Esophagus squamous epithelium (tissue), 5 donors: ENCODE measurements at regions not wholly inside any gene's neighbourhood (a gene's known extent, or its start where the extent isn't known, plus 50 kb on each side); places are given as distances from the start of the nearest gene placed in this dataset.

ENCODE experiments used
- DNase-seq: peaks from one replicate; lab custom pipeline; 2025; lab: John Stamatoyannopoulos, UW
- H3K27ac ChIP-seq, 4 donors: fragments of 200-600 bp; sonication (generic); one replicate each; pipeline ENCODE4 v1.5.1; 2016 to 2019; ENCODE audit warnings: mild to moderate bottlenecking in 1 of 4
- H3K27me3 ChIP-seq, 4 donors: fragments of 200-600 bp; sonication (generic); 1 replicate in 3 of 4; 2 replicates in 1 of 4; pipeline versions ENCODE4 v1.5.1 to v1.6.0; 2017 to 2021; ENCODE audit warnings: antibody characterized with exemption in 1 of 4
- H3K36me3 ChIP-seq, 3 donors: fragments of 200-600 bp; sonication (generic); one replicate each; pipeline ENCODE4 v1.5.1; 2016 to 2019
- H3K4me1 ChIP-seq, 3 donors: fragments of 200-600 bp; sonication (generic); one replicate each; pipeline ENCODE4 v1.5.1; 2017 to 2019
- H3K4me3 ChIP-seq, 4 donors: fragments of 200-600 bp; sonication (generic); 1 replicate in 3 of 4; 2 replicates in 1 of 4; pipeline ENCODE4 v1.5.1; 2016 to 2019; ENCODE audit warnings: mild to moderate bottlenecking in 2 of 4, moderate library complexity in 1 of 4
- H3K9me3 ChIP-seq, 3 donors: fragments of 200-600 bp; sonication (generic); one replicate each; pipeline ENCODE4 v1.5.1; 2016 to 2019
- POLR2A ChIP-seq, 4 donors: fragments of 450-650 bp; IDR thresholded peaks; one replicate each; pipeline ENCODE4 v1.6.1; 2017; ENCODE audit warnings: antibody characterized with exemption in 4 of 4, mild to moderate bottlenecking in 4 of 4, moderate library complexity in 3 of 4
- WGBS, 2 donors: methylation state at CpG; one replicate each; pipeline ENCODE4 v1.1.5; 2018; 5-methylcytosine and 5-hydroxymethylcytosine counted together
- intact Hi-C: fragments of 100-400 bp; cut with DNase I; formaldehyde crosslinking; loops from one replicate; pipeline ENCODE4 v1.15.0; 2022
- TF ChIP-seq, protein P1 (sequence below), 6 experiments: fragments of 450-650 bp in 4 of 6; fragments of 200-600 bp in 2 of 6; sonication (generic) in 2 of 6; IDR thresholded peaks; one replicate each; pipeline ENCODE4 v1.5.1; 2016 to 2019; ENCODE audit warnings: antibody characterized with exemption in 6 of 6, mild to moderate bottlenecking in 4 of 6, moderate library complexity in 4 of 6
- donor health status: DM: yes; HTN: yes; CAD: no.

DNA sequence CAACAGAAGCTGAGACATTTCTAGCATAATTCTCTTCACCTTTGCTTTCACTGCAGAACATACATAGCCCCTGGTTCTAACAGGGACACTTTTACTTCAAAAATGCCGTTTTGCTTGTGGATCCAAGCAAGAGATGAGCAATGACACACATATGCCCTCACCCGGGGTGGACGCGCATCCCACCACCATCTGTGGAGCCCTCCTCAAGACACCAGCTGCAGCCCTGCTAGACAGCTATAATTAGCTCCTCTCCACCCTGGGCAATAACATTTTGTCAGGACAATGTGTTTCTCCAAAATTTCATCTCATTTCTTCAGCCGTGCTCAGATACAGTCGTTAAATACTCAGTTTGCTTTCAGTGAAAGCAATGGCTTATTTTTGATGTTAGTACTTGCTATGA is 368.7 kb upstream of the RAB6C start:
- intact Hi-C loops: no loop called here
- Histone ChIP-seq H3K36me3 (no peaks in the 10 kb centered on the region), H3K4me3 (no peak overlapping the region), H3K4me1 (no peaks in the 10 kb centered on the region), H3K27ac (no peak overlapping the region), H3K9me3 (no peaks in the 10 kb centered on the region), H3K27me3 (no peaks in the 10 kb centered on the region)
- DNase-seq: no peak
- no peak for TF ChIP-seq POLR2A (IDR thresholded peaks at IDR 0.05)
- TF ChIP-seq, protein P1, sequence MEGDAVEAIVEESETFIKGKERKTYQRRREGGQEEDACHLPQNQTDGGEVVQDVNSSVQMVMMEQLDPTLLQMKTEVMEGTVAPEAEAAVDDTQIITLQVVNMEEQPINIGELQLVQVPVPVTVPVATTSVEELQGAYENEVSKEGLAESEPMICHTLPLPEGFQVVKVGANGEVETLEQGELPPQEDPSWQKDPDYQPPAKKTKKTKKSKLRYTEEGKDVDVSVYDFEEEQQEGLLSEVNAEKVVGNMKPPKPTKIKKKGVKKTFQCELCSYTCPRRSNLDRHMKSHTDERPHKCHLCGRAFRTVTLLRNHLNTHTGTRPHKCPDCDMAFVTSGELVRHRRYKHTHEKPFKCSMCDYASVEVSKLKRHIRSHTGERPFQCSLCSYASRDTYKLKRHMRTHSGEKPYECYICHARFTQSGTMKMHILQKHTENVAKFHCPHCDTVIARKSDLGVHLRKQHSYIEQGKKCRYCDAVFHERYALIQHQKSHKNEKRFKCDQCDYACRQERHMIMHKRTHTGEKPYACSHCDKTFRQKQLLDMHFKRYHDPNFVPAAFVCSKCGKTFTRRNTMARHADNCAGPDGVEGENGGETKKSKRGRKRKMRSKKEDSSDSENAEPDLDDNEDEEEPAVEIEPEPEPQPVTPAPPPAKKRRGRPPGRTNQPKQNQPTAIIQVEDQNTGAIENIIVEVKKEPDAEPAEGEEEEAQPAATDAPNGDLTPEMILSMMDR (IDR thresholded peaks at IDR 0.05): no peak
- WGBS, 2 donors: 78 to 92% methylated on average over 6 of the region's 6 CpGs

- intact Hi-C loops: no loop called here
- Histone ChIP-seq H3K27ac (no peak overlapping the region), H3K9me3 (no peaks in the 10 kb centered on the region), H3K4me1 (no peaks in the 10 kb centered on the region), H3K36me3 (no peaks in the 10 kb centered on the region), H3K4me3 (no peak overlapping the region), H3K27me3 (peaks cover 0 to 4% (median 0%) of the 10 kb centered on the region in 4 donors)
- 84 to 92% methylated on average over 6 of the region's 6 CpGs for WGBS, 2 donors
- TF ChIP-seq POLR2A (IDR thresholded peaks at IDR 0.05): no peak
- TF ChIP-seq, protein P1 (IDR thresholded peaks at IDR 0.05): no peak
- DNase-seq: no peak
These were observed 368.0 kb upstream of the RAB6C start for GRCh38 chr2:129611471-129611870.

- Histone ChIP-seq H3K9me3 (no peaks in the 10 kb centered on the region), H3K4me1 (no peaks in the 10 kb centered on the region), H3K4me3 (no peak overlapping the region), H3K36me3 (no peaks in the 10 kb centered on the region), H3K27me3 (peaks cover 0 to 20% (median 0%) of the 10 kb centered on the region in 4 donors), H3K27ac (no peak overlapping the region)
- DNase-seq: no peak
- WGBS, 2 donors: 32 to 44% methylated on average over 5 of the region's 5 CpGs
- no peak for TF ChIP-seq POLR2A (IDR thresholded peaks at IDR 0.05)
- TF ChIP-seq, protein P1 (IDR thresholded peaks at IDR 0.05): no peak
- intact Hi-C loops: no loop called here
These were observed 360.0 kb upstream of the RAB6C start for GRCh38 chr2:129619471-129619870.

DNA sequence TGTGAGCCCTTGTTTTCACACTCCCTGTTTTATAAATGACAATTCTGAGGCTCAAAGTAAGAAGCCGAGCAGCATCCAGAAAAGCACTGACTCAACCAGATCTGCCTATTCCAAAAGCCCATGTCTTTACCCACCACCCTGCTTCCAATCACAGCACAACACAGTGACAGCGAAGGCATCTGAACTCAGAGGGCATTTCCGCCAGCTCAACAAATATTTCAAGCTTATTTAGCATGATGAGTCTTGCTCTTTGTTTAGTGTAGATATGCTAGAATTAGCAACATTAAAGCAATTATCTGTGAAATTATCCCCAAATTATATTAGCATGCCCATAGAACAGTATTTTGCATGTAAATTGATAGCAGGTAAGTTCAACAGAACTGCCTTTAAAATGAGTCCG is 359.1 kb upstream of the RAB6C start:
- DNase-seq: no peak
- H3K27me3 ChIP-seq: peaks cover 0 to 20% (median 0%) of the 10 kb centered on the region in 4 donors
- H3K9me3 ChIP-seq: no peaks in the 10 kb centered on the region
- no peak overlapping the region for H3K4me3 ChIP-seq
- H3K27ac ChIP-seq: no peak overlapping the region
- TF ChIP-seq, protein P1 (IDR thresholded peaks at IDR 0.05): no peak
- TF ChIP-seq POLR2A (IDR thresholded peaks at IDR 0.05): no peak
- no peaks in the 10 kb centered on the region for H3K36me3 ChIP-seq
- no peaks in the 10 kb centered on the region for H3K4me1 ChIP-seq
- 86 to 90% methylated on average over 4 of the region's 4 CpGs for WGBS, 2 donors
- intact Hi-C loops: no loop called here

DNA sequence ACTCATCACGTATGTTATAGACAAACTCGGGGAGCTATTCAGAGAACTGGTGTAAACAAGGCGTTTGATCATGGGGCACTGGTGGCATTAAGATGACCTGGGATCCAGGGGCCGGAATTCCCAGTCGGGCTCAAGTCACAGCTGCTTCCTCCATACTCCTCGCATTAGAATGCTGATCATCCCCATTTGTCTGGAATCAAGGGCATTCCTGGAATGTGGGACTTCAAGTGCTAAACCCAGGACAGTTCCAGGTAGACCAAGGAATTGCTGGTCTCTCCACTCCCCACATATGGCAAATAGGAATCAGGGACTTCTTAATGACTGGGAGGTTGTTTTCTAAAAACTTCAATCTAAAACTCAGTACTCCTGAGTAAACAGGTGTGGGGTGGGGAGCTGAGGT is 355.7 kb upstream of the RAB6C start:
- intact Hi-C loops: no loop called here
- WGBS, 2 donors: 75 to 81% methylated on average over 5 to 6 of the region's 6 CpGs
- Histone ChIP-seq H3K27me3 (peaks cover 0 to 2% (median 0%) of the 10 kb centered on the region in 4 donors), H3K9me3 (no peaks in the 10 kb centered on the region), H3K4me1 (no peaks in the 10 kb centered on the region), H3K4me3 (no peak overlapping the region), H3K27ac (no peak overlapping the region), H3K36me3 (no peaks in the 10 kb centered on the region)
- no peak for DNase-seq
- no peak for TF ChIP-seq POLR2A (IDR thresholded peaks at IDR 0.05)
- TF ChIP-seq, protein P1 (IDR thresholded peaks at IDR 0.05): no peak
